GM12865 (cell line): ENCODE measurements at regions not wholly inside any gene's neighbourhood (a gene's known extent, or its start where the extent isn't known, plus 50 kb on each side); places are given as distances from the start of the nearest gene placed in this dataset.

Source experiments
- DNase-seq: peaks from one replicate; pipeline ENCODE4 v3.0.0; 2010; ENCODE audit warnings: low read depth
- H3K4me3 ChIP-seq: 2 replicates; pipeline ENCODE4 v1.5.1; 2011; ENCODE audit warnings: mild to moderate bottlenecking, low read depth, low read length, control low read depth
- CTCF ChIP-seq: IDR thresholded peaks from 2 replicates; pipeline ENCODE4 v1.5.1; 2011; ENCODE audit warnings: low read length, control low read depth, low read depth, inconsistent platforms; ENCODE audit not compliant: insufficient read depth; ENCODE audit errors: missing control alignments

GRCh38 chr22:48579043-48579927, 1248.4 kb downstream of the BRD1 start:
- no peak for DNase-seq
- no peak for TF ChIP-seq CTCF
- no peak overlapping the region for H3K4me3 ChIP-seq

GRCh38 chr22:48578138-48579042, 1249.3 kb downstream of the BRD1 start:
- no peak for DNase-seq
- no peak for TF ChIP-seq CTCF
- no peak overlapping the region for H3K4me3 ChIP-seq

- no peak for DNase-seq
- no peak for TF ChIP-seq CTCF
- no peak overlapping the region for H3K4me3 ChIP-seq
Measured at GRCh38 chr22:48577691-48578090, 1250.0 kb downstream of the BRD1 start.

- DNase-seq = no peak
- TF ChIP-seq CTCF = no peak
- no peak overlapping the region for H3K4me3 ChIP-seq
Measured at GRCh38 chr22:48577014-48577690, 1250.5 kb downstream of the BRD1 start.

GRCh38 chr22:48576333-48577013, 1251.2 kb downstream of the BRD1 start:
- no peak overlapping the region for H3K4me3 ChIP-seq
- no peak for TF ChIP-seq CTCF
- DNase-seq = no peak
